ENCODE measurements at regions not wholly inside any gene's neighbourhood (a gene's known extent, or its start where the extent isn't known, plus 50 kb on each side); places are given as distances from the start of the nearest gene placed in this dataset.

GRCh38 chr2:215879977-215880940 is 133.1 kb downstream of the MREG start:
- no peak overlapping the region for H3K4me2 ChIP-seq (ENCODE audit: low read length)
- H3K9me3 ChIP-seq (ENCODE audit: low read length): no peaks in the 10 kb centered on the region
- no peaks in the 10 kb centered on the region for H3K79me2 ChIP-seq (ENCODE audit: insufficient read depth, low read length)
- H2AFZ ChIP-seq (ENCODE audit: low read length): no peak overlapping the region
- no peaks in the 10 kb centered on the region for H3K9me2 ChIP-seq (ENCODE audit: low read depth, low read length)
- no peaks in the 10 kb centered on the region for H3K36me3 ChIP-seq (ENCODE audit: insufficient read depth, low read length)
- H3F3A ChIP-seq (ENCODE audit: insufficient read depth, low read length): no peaks in the 10 kb centered on the region
- no peak overlapping the region for H3K9ac ChIP-seq (ENCODE audit: low read length)
- no peak overlapping the region for H3K27ac ChIP-seq (ENCODE audit: low read depth, low read length, poor library complexity, severe bottlenecking)
- no peak overlapping the region for H3K4me3 ChIP-seq (ENCODE audit: low read depth, low read length, poor library complexity, severe bottlenecking)
- peaks cover 5% of the 10 kb centered on the region; the same call in 1 of the 2 replicates for H3K27me3 ChIP-seq (ENCODE audit: insufficient read depth, low read length)
- no peaks in the 10 kb centered on the region for H3K4me1 ChIP-seq (ENCODE audit: insufficient read depth, low read length, severe bottlenecking)
- no peaks in the 10 kb centered on the region for H4K20me1 ChIP-seq (ENCODE audit: insufficient read depth, low read length)
- TF ChIP-seq EZH2 (IDR thresholded peaks at IDR 0.05; ENCODE audit: borderline replicate concordance, low read length) (no peak), CTCF (IDR thresholded peaks at IDR 0.05; ENCODE audit: low read length) (no peak)

- no peak overlapping the region for H3K4me2 ChIP-seq (ENCODE audit: low read length)
- no peaks in the 10 kb centered on the region for H4K20me1 ChIP-seq (ENCODE audit: insufficient read depth, low read length)
- no peaks in the 10 kb centered on the region for H3F3A ChIP-seq (ENCODE audit: insufficient read depth, low read length)
- H3K27me3 ChIP-seq (ENCODE audit: insufficient read depth, low read length): peaks cover 5% of the 10 kb centered on the region; the same call in 1 of the 2 replicates
- H3K27ac ChIP-seq (ENCODE audit: low read depth, low read length, poor library complexity, severe bottlenecking): no peak overlapping the region
- H3K79me2 ChIP-seq (ENCODE audit: insufficient read depth, low read length): no peaks in the 10 kb centered on the region
- no peak overlapping the region for H2AFZ ChIP-seq (ENCODE audit: low read length)
- H3K9ac ChIP-seq (ENCODE audit: low read length): no peak overlapping the region
- no peaks in the 10 kb centered on the region for H3K9me2 ChIP-seq (ENCODE audit: low read depth, low read length)
- H3K9me3 ChIP-seq (ENCODE audit: low read length): no peaks in the 10 kb centered on the region
- TF ChIP-seq EZH2 (IDR thresholded peaks at IDR 0.05; ENCODE audit: borderline replicate concordance, low read length) (no peak), CTCF (IDR thresholded peaks at IDR 0.05; ENCODE audit: low read length) (no peak)
- no peak overlapping the region for H3K4me3 ChIP-seq (ENCODE audit: low read depth, low read length, poor library complexity, severe bottlenecking)
- H3K36me3 ChIP-seq (ENCODE audit: insufficient read depth, low read length): no peaks in the 10 kb centered on the region
- H3K4me1 ChIP-seq (ENCODE audit: insufficient read depth, low read length, severe bottlenecking): no peaks in the 10 kb centered on the region
These were observed 134.0 kb downstream of the MREG start for GRCh38 chr2:215879331-215879730.

GRCh38 chr2:215878476-215879063 is 134.8 kb downstream of the MREG start:
- TF ChIP-seq EZH2 (IDR thresholded peaks at IDR 0.05; ENCODE audit: borderline replicate concordance, low read length) (no peak), CTCF (IDR thresholded peaks at IDR 0.05; ENCODE audit: low read length) (no peak)

More at GRCh38 chr2:215878476-215879063, 134.8 kb downstream of the MREG start:
- Histone ChIP-seq H3K9me2 (ENCODE audit: low read depth, low read length) (no peaks in the 10 kb centered on the region), H3K4me1 (ENCODE audit: insufficient read depth, low read length, severe bottlenecking) (no peaks in the 10 kb centered on the region), H3K4me3 (ENCODE audit: low read depth, low read length, poor library complexity, severe bottlenecking) (no peak overlapping the region), H3K27me3 (ENCODE audit: insufficient read depth, low read length) (peaks cover 5% of the 10 kb centered on the region; the same call in 1 of the 2 replicates), H3K79me2 (ENCODE audit: insufficient read depth, low read length) (no peaks in the 10 kb centered on the region), H3K36me3 (ENCODE audit: insufficient read depth, low read length) (no peaks in the 10 kb centered on the region), H2AFZ (ENCODE audit: low read length) (no peak overlapping the region), H3K9me3 (ENCODE audit: low read length) (no peaks in the 10 kb centered on the region), H3K9ac (ENCODE audit: low read length) (no peak overlapping the region), H3K27ac (ENCODE audit: low read depth, low read length, poor library complexity, severe bottlenecking) (no peak overlapping the region), H3F3A (ENCODE audit: insufficient read depth, low read length) (no peaks in the 10 kb centered on the region), H3K4me2 (ENCODE audit: low read length) (no peak overlapping the region), H4K20me1 (ENCODE audit: insufficient read depth, low read length) (no peaks in the 10 kb centered on the region)
